ENCODE measurements at regions not wholly inside any gene's neighbourhood (a gene's known extent, or its start where the extent isn't known, plus 50 kb on each side); places are given as distances from the start of the nearest gene placed in this dataset.

GRCh38 chr11:70696564-70696963, 298.2 kb downstream of the CTTN start:
- Histone ChIP-seq H2BK5ac (ENCODE audit: low read length) (no peak overlapping the region), H4K91ac (ENCODE audit: low read depth, low read length, poor library complexity) (no peak overlapping the region), H3K4me2 (ENCODE audit: insufficient read depth, low read length, poor library complexity, severe bottlenecking) (no peak overlapping the region), H3K18ac (ENCODE audit: low read length) (no peak overlapping the region), H3K4ac (ENCODE audit: low read length) (no peak overlapping the region), H3K27me3 (ENCODE audit: control insufficient read depth in 3 of 3, insufficient read depth in 3 of 3, low read depth in 1 of 3, low read length in 3 of 3) (peaks cover 0 to 3% (median 0%) of the 10 kb centered on the region in 3 experiments), H3K36me3 (replicated peaks in 1 of 2; ENCODE audit: control insufficient read depth in 2 of 2, insufficient read depth in 2 of 2, low read length in 2 of 2) (no peaks in the 10 kb centered on the region), H2BK120ac (ENCODE audit: low read depth, low read length) (no peak overlapping the region), H3K14ac (ENCODE audit: low read length) (no peak overlapping the region), H3K79me1 (ENCODE audit: low read depth, low read length) (no peaks in the 10 kb centered on the region), H3K4me3 (ENCODE audit: low read length in 2 of 2) (no peak overlapping the region), H3K4me1 (ENCODE audit: control insufficient read depth in 2 of 2, insufficient read depth in 1 of 2, low read depth in 1 of 2, low read length in 2 of 2) (peaks cover 1 to 4% of the 10 kb centered on the region in 2 donors), H2BK15ac (ENCODE audit: low read length) (no peak overlapping the region), H3K9ac (ENCODE audit: low read depth, low read length, poor library complexity) (no peak overlapping the region), H4K8ac (ENCODE audit: low read depth, low read length) (no peak overlapping the region), H2AFZ (ENCODE audit: low read length) (no peak overlapping the region), H3K27ac (replicated peaks; ENCODE audit: low read length) (no peak overlapping the region), H2BK12ac (ENCODE audit: low read length) (no peak overlapping the region), H3K23ac (ENCODE audit: low read depth, low read length, poor library complexity) (no peak overlapping the region), H2AK5ac (ENCODE audit: low read depth, low read length) (no peak overlapping the region), H3K9me3 (replicated peaks in 1 of 2; ENCODE audit: control insufficient read depth in 2 of 2, insufficient read depth in 1 of 2, low read depth in 1 of 2, low read length in 2 of 2) (no peaks in the 10 kb centered on the region)
- DNase-seq (ENCODE audit: low spot score): no peak
- WGBS, 2 donors (ENCODE audit: extremely low coverage in 2 of 2, insufficient read length in 2 of 2, insufficient replicate concordance in 1 of 2): no CpG with 5 or more reads among the region's 5 CpGs

- no CpG with 5 or more reads among the region's 8 CpGs for WGBS, 2 donors (ENCODE audit: extremely low coverage in 2 of 2, insufficient read length in 2 of 2, insufficient replicate concordance in 1 of 2)
- Histone ChIP-seq H3K36me3 (replicated peaks in 1 of 2; ENCODE audit: control insufficient read depth in 2 of 2, insufficient read depth in 2 of 2, low read length in 2 of 2) (no peaks in the 10 kb centered on the region), H3K14ac (ENCODE audit: low read length) (no peak overlapping the region), H3K4me3 (ENCODE audit: low read length in 2 of 2) (no peak overlapping the region), H4K91ac (ENCODE audit: low read depth, low read length, poor library complexity) (no peak overlapping the region), H4K8ac (ENCODE audit: low read depth, low read length) (no peak overlapping the region), H3K9ac (ENCODE audit: low read depth, low read length, poor library complexity) (no peak overlapping the region), H2BK5ac (ENCODE audit: low read length) (no peak overlapping the region), H3K18ac (ENCODE audit: low read length) (no peak overlapping the region), H3K27me3 (ENCODE audit: control insufficient read depth in 3 of 3, insufficient read depth in 3 of 3, low read depth in 1 of 3, low read length in 3 of 3) (peaks cover 0 to 3% (median 0%) of the 10 kb centered on the region in 3 experiments), H2BK12ac (ENCODE audit: low read length) (no peak overlapping the region), H3K4ac (ENCODE audit: low read length) (no peak overlapping the region), H3K27ac (replicated peaks; ENCODE audit: low read length) (no peak overlapping the region), H3K4me1 (ENCODE audit: control insufficient read depth in 2 of 2, insufficient read depth in 1 of 2, low read depth in 1 of 2, low read length in 2 of 2) (peaks cover 1 to 4% of the 10 kb centered on the region in 2 donors), H2BK120ac (ENCODE audit: low read depth, low read length) (no peak overlapping the region), H2AK5ac (ENCODE audit: low read depth, low read length) (no peak overlapping the region), H2BK15ac (ENCODE audit: low read length) (no peak overlapping the region), H3K79me1 (ENCODE audit: low read depth, low read length) (peaks cover 3% of the 10 kb centered on the region), H3K23ac (ENCODE audit: low read depth, low read length, poor library complexity) (no peak overlapping the region), H3K9me3 (replicated peaks in 1 of 2; ENCODE audit: control insufficient read depth in 2 of 2, insufficient read depth in 1 of 2, low read depth in 1 of 2, low read length in 2 of 2) (no peaks in the 10 kb centered on the region), H3K4me2 (ENCODE audit: insufficient read depth, low read length, poor library complexity, severe bottlenecking) (no peak overlapping the region), H2AFZ (ENCODE audit: low read length) (no peak overlapping the region)
- no peak for DNase-seq (ENCODE audit: low spot score)
These were observed 299.4 kb downstream of the CTTN start for GRCh38 chr11:70697701-70698100.

- H2BK120ac ChIP-seq (ENCODE audit: low read depth, low read length): no peak overlapping the region
- no peak overlapping the region for H3K9ac ChIP-seq (ENCODE audit: low read depth, low read length, poor library complexity)
- no CpG with 5 or more reads among the region's 2 CpGs for WGBS, 2 donors (ENCODE audit: extremely low coverage in 2 of 2, insufficient read length in 2 of 2, insufficient replicate concordance in 1 of 2)
- no peak overlapping the region for H3K4me3 ChIP-seq (ENCODE audit: low read length in 2 of 2)
- peaks cover 3% of the 10 kb centered on the region for H3K79me1 ChIP-seq (ENCODE audit: low read depth, low read length)
- H3K36me3 ChIP-seq (replicated peaks in 1 of 2; ENCODE audit: control insufficient read depth in 2 of 2, insufficient read depth in 2 of 2, low read length in 2 of 2): no peaks in the 10 kb centered on the region
- no peaks in the 10 kb centered on the region for H3K9me3 ChIP-seq (replicated peaks in 1 of 2; ENCODE audit: control insufficient read depth in 2 of 2, insufficient read depth in 1 of 2, low read depth in 1 of 2, low read length in 2 of 2)
- no peak for DNase-seq (ENCODE audit: low spot score)
- no peak overlapping the region for H3K4me2 ChIP-seq (ENCODE audit: insufficient read depth, low read length, poor library complexity, severe bottlenecking)
- H3K27ac ChIP-seq (replicated peaks; ENCODE audit: low read length): no peak overlapping the region
- peaks cover 9 to 10% of the 10 kb centered on the region in 2 donors for H3K4me1 ChIP-seq (ENCODE audit: control insufficient read depth in 2 of 2, insufficient read depth in 1 of 2, low read depth in 1 of 2, low read length in 2 of 2)
- no peak overlapping the region for H2AK5ac ChIP-seq (ENCODE audit: low read depth, low read length)
- no peak overlapping the region for H4K8ac ChIP-seq (ENCODE audit: low read depth, low read length)
- no peak overlapping the region for H3K23ac ChIP-seq (ENCODE audit: low read depth, low read length, poor library complexity)
- H2AFZ ChIP-seq (ENCODE audit: low read length): no peak overlapping the region
- no peak overlapping the region for H3K4ac ChIP-seq (ENCODE audit: low read length)
- no peak overlapping the region for H3K18ac ChIP-seq (ENCODE audit: low read length)
- H3K27me3 ChIP-seq (ENCODE audit: control insufficient read depth in 3 of 3, insufficient read depth in 3 of 3, low read depth in 1 of 3, low read length in 3 of 3): no peaks in the 10 kb centered on the region
- H2BK15ac ChIP-seq (ENCODE audit: low read length): no peak overlapping the region
- no peak overlapping the region for H2BK5ac ChIP-seq (ENCODE audit: low read length)
- H4K91ac ChIP-seq (ENCODE audit: low read depth, low read length, poor library complexity): no peak overlapping the region
- H3K14ac ChIP-seq (ENCODE audit: low read length): no peak overlapping the region
- H2BK12ac ChIP-seq (ENCODE audit: low read length): no peak overlapping the region
These were observed 300.5 kb downstream of the CTTN start for GRCh38 chr11:70698871-70699270.

- H4K91ac ChIP-seq (ENCODE audit: low read depth, low read length, poor library complexity): no peak overlapping the region
- H3K9me3 ChIP-seq (replicated peaks in 1 of 2; ENCODE audit: control insufficient read depth in 2 of 2, insufficient read depth in 1 of 2, low read depth in 1 of 2, low read length in 2 of 2): no peaks in the 10 kb centered on the region
- no peaks in the 10 kb centered on the region for H3K36me3 ChIP-seq (replicated peaks in 1 of 2; ENCODE audit: control insufficient read depth in 2 of 2, insufficient read depth in 2 of 2, low read length in 2 of 2)
- H2BK120ac ChIP-seq (ENCODE audit: low read depth, low read length): no peak overlapping the region
- no peak overlapping the region for H4K8ac ChIP-seq (ENCODE audit: low read depth, low read length)
- H2AFZ ChIP-seq (ENCODE audit: low read length): peak overlapping the region; percentile 73
- no peak overlapping the region for H3K14ac ChIP-seq (ENCODE audit: low read length)
- H3K27ac ChIP-seq (replicated peaks; ENCODE audit: low read length): no peak overlapping the region
- no peak overlapping the region for H3K18ac ChIP-seq (ENCODE audit: low read length)
- peak overlapping the region; percentile 41 for H2AK5ac ChIP-seq (ENCODE audit: low read depth, low read length)
- DNase-seq (ENCODE audit: low spot score): peak; percentile 33
- H3K4me1 ChIP-seq (ENCODE audit: control insufficient read depth in 2 of 2, insufficient read depth in 1 of 2, low read depth in 1 of 2, low read length in 2 of 2): peaks cover 12 to 14% of the 10 kb centered on the region in 2 donors
- WGBS, 2 donors (ENCODE audit: extremely low coverage in 2 of 2, insufficient read length in 2 of 2, insufficient replicate concordance in 1 of 2): no CpG with 5 or more reads among the region's 7 CpGs
- H3K9ac ChIP-seq (ENCODE audit: low read depth, low read length, poor library complexity): no peak overlapping the region
- H2BK15ac ChIP-seq (ENCODE audit: low read length): no peak overlapping the region
- H2BK5ac ChIP-seq (ENCODE audit: low read length): peak overlapping the region; percentile 33
- no peaks in the 10 kb centered on the region for H3K27me3 ChIP-seq (ENCODE audit: control insufficient read depth in 3 of 3, insufficient read depth in 3 of 3, low read depth in 1 of 3, low read length in 3 of 3)
- H3K4me3 ChIP-seq (ENCODE audit: low read length in 2 of 2): no peak overlapping the region
- no peak overlapping the region for H3K4me2 ChIP-seq (ENCODE audit: insufficient read depth, low read length, poor library complexity, severe bottlenecking)
- H2BK12ac ChIP-seq (ENCODE audit: low read length): no peak overlapping the region
- no peak overlapping the region for H3K23ac ChIP-seq (ENCODE audit: low read depth, low read length, poor library complexity)
- peaks cover 3% of the 10 kb centered on the region for H3K79me1 ChIP-seq (ENCODE audit: low read depth, low read length)
- no peak overlapping the region for H3K4ac ChIP-seq (ENCODE audit: low read length)
These were observed 301.2 kb downstream of the CTTN start for GRCh38 chr11:70699294-70700221.
